Tibial nerve (tissue), 4 donors: ENCODE measurements at regions not wholly inside any gene's neighbourhood (a gene's known extent, or its start where the extent isn't known, plus 50 kb on each side); places are given as distances from the start of the nearest gene placed in this dataset.

ENCODE experiments used
- DNase-seq, 2 donors: peaks; one replicate each; pipeline ENCODE4 v3.0.0-alpha.2; 2019; ENCODE audit warnings: low spot score in 2 of 2
- H3K27ac ChIP-seq, 4 donors: fragments of 200-600 bp; sonication (generic) in 3 of 4; one replicate each; pipeline ENCODE4 v1.5.1; 2017 to 2019; ENCODE audit warnings: mild to moderate bottlenecking in 1 of 4
- H3K27me3 ChIP-seq, 2 donors: fragments of 200-600 bp; sonication (generic) in 1 of 2; one replicate each; pipeline versions ENCODE4 v1.5.1 to v1.6.0; 2017 to 2019
- H3K36me3 ChIP-seq, 3 donors: fragments of 200-600 bp; sonication (generic); one replicate each; pipeline ENCODE4 v1.5.1; 2018 to 2019
- H3K4me1 ChIP-seq, 4 donors: fragments of 200-600 bp; sonication (generic) in 3 of 4; one replicate each; pipeline ENCODE4 v1.5.1; 2017 to 2019
- H3K4me3 ChIP-seq, 4 donors: fragments of 200-600 bp; sonication (generic) in 3 of 4; one replicate each; pipeline ENCODE4 v1.5.1; 2017 to 2019; ENCODE audit warnings: mild to moderate bottlenecking in 1 of 4, moderate library complexity in 1 of 4
- H3K9me3 ChIP-seq, 4 donors: fragments of 200-600 bp; sonication (generic) in 3 of 4; one replicate each; pipeline ENCODE4 v1.5.1; 2017 to 2019
- CTCF ChIP-seq, 5 experiments: fragments of 200-600 bp in 3 of 5; fragments of 450-650 bp in 2 of 5; sonication (generic) in 3 of 5; IDR thresholded peaks; one replicate each; pipeline ENCODE4 v1.5.1; 2016 to 2019; ENCODE audit warnings: antibody characterized with exemption in 5 of 5, mild to moderate bottlenecking in 3 of 5, moderate library complexity in 2 of 5
- EP300 ChIP-seq, 2 donors: sonication (generic); formaldehyde crosslinking; IDR thresholded peaks; one replicate each; pipeline ENCODE4 v1.6.1; 2017; ENCODE audit warnings: antibody characterized with exemption in 2 of 2, mild to moderate bottlenecking in 1 of 2
- POLR2A ChIP-seq, 2 donors: fragments of 450-650 bp; IDR thresholded peaks; one replicate each; pipeline ENCODE4 v1.6.1; 2017; ENCODE audit warnings: antibody characterized with exemption in 2 of 2, mild to moderate bottlenecking in 2 of 2, moderate library complexity in 2 of 2
- WGBS, 2 donors: methylation state at CpG; one replicate each; pipeline ENCODE4 v1.1.5; 2018; 5-methylcytosine and 5-hydroxymethylcytosine counted together

DNA sequence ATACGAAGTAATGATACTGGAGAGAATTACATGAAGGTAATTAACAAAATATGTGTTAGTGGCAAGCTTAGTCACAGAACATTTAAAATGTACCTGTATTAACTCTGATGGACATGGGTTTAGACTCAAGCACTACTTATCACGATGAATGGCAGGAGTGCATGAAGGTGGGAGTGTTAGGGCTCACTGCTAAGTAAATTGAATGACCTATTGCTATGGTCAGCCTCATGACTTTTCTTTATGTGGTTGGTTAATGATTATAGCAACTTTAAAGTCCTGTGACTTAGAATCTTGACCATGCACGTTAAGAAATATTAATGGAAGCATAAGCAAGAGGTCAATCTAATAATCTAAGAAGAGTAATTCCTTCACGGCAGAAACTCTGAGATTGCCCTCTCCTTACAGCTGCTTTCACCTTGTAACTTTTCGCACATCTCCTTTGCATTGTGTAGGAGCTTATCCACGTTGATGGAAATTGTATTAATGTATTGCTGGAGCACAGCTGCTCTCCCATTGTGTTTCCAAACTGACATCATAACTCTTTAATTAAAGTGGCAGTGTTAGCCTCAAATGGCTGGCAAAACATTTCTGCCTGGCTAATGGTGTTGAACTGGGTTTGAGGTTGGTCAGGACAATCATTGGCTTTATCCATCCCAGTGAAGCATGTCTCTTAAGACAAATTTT is 114.5 kb downstream of the RXFP2 start:
- no peak overlapping the region for H3K4me3 ChIP-seq
- no peaks in the 10 kb centered on the region for H3K36me3 ChIP-seq
- TF ChIP-seq POLR2A (IDR thresholded peaks at IDR 0.05) = no peak
- no peak for TF ChIP-seq CTCF (IDR thresholded peaks at IDR 0.05)
- H3K9me3 ChIP-seq = no peaks in the 10 kb centered on the region
- no peaks in the 10 kb centered on the region for H3K4me1 ChIP-seq
- no peaks in the 10 kb centered on the region for H3K27me3 ChIP-seq
- DNase-seq = no peak
- WGBS, 2 donors = 86 to 87% methylated on average over 6 of the region's 6 CpGs
- no peak overlapping the region for H3K27ac ChIP-seq

GRCh38 chr13:31859571-31859970 is 120.2 kb downstream of the RXFP2 start:
- H3K4me1 ChIP-seq = peaks cover 0 to 11% (median 2%) of the 10 kb centered on the region in 4 donors
- TF ChIP-seq POLR2A (IDR thresholded peaks at IDR 0.05) = no peak
- no peak for TF ChIP-seq EP300 (IDR thresholded peaks at IDR 0.05)
- no peak for TF ChIP-seq CTCF (IDR thresholded peaks at IDR 0.05)
- H3K9me3 ChIP-seq = no peaks in the 10 kb centered on the region
- H3K27me3 ChIP-seq = no peaks in the 10 kb centered on the region
- H3K36me3 ChIP-seq = no peaks in the 10 kb centered on the region
- DNase-seq = no peak
- peak overlapping the region in 1 of 4 donors; percentile 11 for H3K4me3 ChIP-seq
- 28 to 37% methylated on average over 5 of the region's 5 CpGs for WGBS, 2 donors
- H3K27ac ChIP-seq = peak overlapping the region in 2 of 4 donors; percentile 51 to 55

DNA sequence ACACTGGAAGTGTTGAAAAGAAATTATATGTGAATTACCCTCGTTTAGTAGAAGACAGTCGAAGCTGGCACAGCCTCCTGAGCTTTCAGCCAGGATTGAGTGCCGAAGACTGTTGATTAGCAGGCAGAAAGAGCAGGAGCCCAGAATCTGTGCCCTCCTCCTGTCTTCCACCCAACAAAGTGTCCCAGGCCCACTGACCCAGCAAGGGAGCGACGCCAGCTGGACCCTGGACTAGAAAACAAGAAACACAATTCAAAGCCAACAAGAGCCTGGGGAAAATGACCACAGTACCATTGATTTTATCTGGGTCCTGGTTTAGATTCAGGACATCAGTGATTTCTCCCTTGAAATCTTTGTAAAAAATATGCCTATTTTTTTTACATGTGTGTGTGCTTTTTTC is 120.7 kb downstream of the RXFP2 start:
- 39 to 42% methylated on average over 5 of the region's 5 CpGs for WGBS, 2 donors
- no peak for DNase-seq
- Histone ChIP-seq H3K9me3 (no peaks in the 10 kb centered on the region), H3K4me1 (peaks cover 0 to 11% (median 2%) of the 10 kb centered on the region in 4 donors), H3K27me3 (no peaks in the 10 kb centered on the region), H3K27ac (peak overlapping the region in 2 of 4 donors; percentile 51 to 55), H3K36me3 (no peaks in the 10 kb centered on the region), H3K4me3 (peak overlapping the region in 1 of 4 donors; percentile 11)
- TF ChIP-seq POLR2A (IDR thresholded peaks at IDR 0.05) = no peak
- TF ChIP-seq EP300 (IDR thresholded peaks at IDR 0.05) = no peak

- Histone ChIP-seq H3K36me3 (no peaks in the 10 kb centered on the region), H3K4me3 (no peak overlapping the region), H3K27ac (no peak overlapping the region), H3K4me1 (peaks cover 0 to 11% (median 2%) of the 10 kb centered on the region in 4 donors), H3K27me3 (no peaks in the 10 kb centered on the region), H3K9me3 (no peaks in the 10 kb centered on the region)
- DNase-seq = no peak
- TF ChIP-seq CTCF (IDR thresholded peaks at IDR 0.05) (no peak), EP300 (IDR thresholded peaks at IDR 0.05) (no peak), POLR2A (IDR thresholded peaks at IDR 0.05) (no peak)
- WGBS, 2 donors = 76 to 85% methylated on average over 3 of the region's 3 CpGs
Observed at GRCh38 chr13:31862828-31863227, 123.5 kb downstream of the RXFP2 start.

DNA sequence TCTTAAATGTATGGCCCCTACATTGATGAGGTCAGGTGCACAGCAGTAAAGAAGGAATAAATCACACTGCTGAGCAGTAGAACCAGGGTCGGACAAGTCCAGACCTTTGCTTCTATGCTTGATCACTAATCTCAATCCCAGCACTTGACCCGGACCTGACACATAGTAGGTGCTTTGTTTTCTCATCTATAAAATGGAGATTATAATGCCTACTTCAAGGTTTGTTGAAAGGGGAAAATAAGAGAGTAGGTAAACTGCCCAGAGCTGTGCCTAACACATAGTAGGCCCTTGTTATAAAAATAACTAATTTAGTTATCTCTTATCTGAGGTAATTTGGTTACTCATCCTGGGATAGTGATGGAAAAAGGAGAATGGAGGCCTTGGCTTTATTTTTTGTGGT is 125.0 kb downstream of the RXFP2 start:
- H3K4me1 ChIP-seq = peaks cover 0 to 9% (median 2%) of the 10 kb centered on the region in 4 donors

More for the DNA sequence above, 125.0 kb downstream of the RXFP2 start:
- no peak overlapping the region for H3K4me3 ChIP-seq
- WGBS, 2 donors = 93 to 96% methylated on average over 2 of the region's 2 CpGs
- H3K27ac ChIP-seq = no peak overlapping the region
- no peaks in the 10 kb centered on the region for H3K27me3 ChIP-seq
- H3K36me3 ChIP-seq = no peaks in the 10 kb centered on the region
- DNase-seq = no peak
- no peak for TF ChIP-seq POLR2A (IDR thresholded peaks at IDR 0.05)
- TF ChIP-seq CTCF (IDR thresholded peaks at IDR 0.05) = no peak
- no peak for TF ChIP-seq EP300 (IDR thresholded peaks at IDR 0.05)
- no peaks in the 10 kb centered on the region for H3K9me3 ChIP-seq
